Stimulated activated naive CD8-positive, alpha-beta T cell treated with anti-CD3 and anti-CD28 coated beads, Interleukin-15, Interleukin-2, amounts not matched to agents 100 U/mL and 50 U/mL, for 24 hours (primary cell): ENCODE measurements at regions not wholly inside any gene's neighbourhood (a gene's known extent, or its start where the extent isn't known, plus 50 kb on each side); places are given as distances from the start of the nearest gene placed in this dataset.
"Not testable (repeated sequence)": the region's sequence is repeated elsewhere in the genome, so short reads cannot be mapped to it uniquely, and the experiment has no call there.

ENCODE experiments used
- ATAC-seq: fragments of 150-1000 bp; cut with Tn5 transposase; one replicate; pipeline ENCODE4 v1.10.0; 2021
- DNase-seq: peaks from one replicate; pipeline ENCODE4 v3.0.0; 2021

DNA sequence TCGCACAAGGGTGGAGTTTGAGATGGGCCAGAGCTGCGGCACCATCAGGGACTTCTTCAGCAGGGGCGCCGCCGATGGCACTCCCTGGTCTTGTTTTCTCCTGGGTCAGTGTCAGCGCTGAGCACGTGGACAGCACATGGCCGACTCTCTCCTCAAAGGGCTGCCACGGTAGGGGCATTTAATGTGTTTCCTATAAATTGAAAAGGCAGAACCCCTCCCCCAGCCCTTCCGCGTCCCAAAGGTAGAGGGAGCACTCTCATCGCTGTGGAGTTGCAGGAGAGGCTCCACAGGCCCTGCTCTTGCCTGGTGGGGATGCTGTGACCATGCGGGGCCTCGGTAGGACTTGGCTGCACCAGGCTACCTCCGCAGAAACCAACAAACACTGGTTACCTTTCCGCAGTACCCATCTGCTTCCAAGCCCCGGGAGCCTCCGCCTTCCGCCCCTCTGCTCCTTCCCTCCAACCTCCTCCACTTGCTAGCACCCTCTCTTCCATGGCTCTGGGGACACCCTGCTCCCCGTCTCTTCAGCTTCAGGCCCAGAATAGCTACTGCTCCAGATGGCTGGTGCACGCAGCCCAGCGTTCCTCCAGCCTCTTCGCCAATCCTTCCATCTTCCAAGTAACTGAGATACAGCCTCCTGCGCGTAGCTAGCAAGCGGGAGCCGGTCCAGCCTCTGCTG lies 166.3 kb upstream of the ADCY1 start:
- DNase-seq (no peak), ATAC-seq (no peak)

DNA sequence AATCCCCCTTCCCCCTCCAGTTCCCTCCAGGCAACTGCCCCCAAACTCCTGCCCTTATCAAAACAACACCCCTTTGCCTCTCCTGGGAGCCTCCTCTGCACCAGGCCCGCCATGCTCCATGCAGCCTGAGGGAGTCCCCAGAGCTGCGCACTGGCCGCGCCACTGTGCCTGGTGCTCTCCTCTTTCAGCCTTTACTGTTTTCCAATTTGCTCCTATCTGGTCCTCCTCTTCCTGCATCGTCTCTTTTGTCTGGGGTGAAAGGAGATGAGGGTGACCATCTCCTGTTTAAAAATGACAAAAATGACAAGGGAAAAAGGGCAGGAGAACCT lies 165.8 kb upstream of the ADCY1 start:
- ATAC-seq (no peak), DNase-seq (no peak)

DNA sequence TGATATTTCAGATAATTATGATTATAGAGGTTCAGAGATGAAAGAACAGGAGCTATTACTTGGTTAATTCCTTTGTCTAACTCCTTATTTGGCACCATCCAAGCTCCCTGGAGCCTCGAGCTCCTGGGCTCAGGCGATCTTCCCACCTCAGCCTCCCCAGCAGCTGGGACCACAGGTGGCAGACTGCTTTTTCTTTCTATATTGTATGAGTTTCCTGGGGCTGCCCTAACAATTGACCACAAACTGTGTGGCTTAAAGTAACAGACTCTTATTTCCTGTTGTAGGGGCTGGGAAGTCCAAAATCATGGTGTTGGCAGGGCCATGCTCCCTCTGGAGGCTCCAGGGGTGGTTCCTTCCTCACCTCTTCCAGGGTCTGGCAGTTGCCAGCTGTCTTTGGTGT lies 163.3 kb upstream of the ADCY1 start:
- ATAC-seq (no peak), DNase-seq (no peak)

DNA sequence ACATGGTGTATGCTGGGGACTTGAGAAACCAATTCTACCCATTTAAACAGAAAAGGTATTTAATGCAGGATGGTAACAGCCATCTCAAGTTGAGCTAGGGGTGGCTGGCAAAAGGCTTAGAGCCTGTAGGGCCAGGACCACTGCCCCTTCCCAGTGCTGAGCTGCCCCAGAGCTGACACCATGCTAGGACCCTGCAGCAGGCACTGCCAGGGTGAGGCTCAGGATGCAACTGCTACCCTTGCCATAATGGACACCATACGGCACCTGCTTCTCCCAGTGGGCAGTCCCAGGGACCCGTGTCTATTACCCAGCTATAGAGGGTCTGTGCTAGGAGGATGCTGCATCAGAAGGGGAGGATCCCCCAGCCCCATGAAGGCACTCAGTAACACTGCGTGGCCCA lies 160.7 kb upstream of the ADCY1 start:
- no peak for ATAC-seq
- DNase-seq: no peak

DNA sequence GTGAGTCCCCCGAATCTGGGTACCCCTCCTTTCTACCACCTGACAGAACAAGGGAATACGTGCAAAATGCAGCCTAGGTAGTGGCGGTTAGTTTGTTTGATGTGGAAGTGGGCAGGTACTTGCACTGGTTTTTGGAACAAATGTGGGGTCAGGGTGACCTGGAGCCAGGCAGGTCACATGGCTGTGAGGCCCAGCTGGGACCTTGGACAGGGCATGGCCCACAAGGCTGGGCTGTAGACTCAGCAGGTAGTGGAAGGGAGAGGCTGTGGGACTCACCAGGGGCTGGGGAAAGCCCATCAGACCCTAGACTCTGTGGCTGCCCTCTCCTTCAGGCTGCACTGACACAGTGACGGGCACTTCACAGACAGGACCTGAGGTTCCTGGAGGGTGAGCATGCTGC lies 159.9 kb upstream of the ADCY1 start:
- DNase-seq (no peak), ATAC-seq (no peak)

DNA sequence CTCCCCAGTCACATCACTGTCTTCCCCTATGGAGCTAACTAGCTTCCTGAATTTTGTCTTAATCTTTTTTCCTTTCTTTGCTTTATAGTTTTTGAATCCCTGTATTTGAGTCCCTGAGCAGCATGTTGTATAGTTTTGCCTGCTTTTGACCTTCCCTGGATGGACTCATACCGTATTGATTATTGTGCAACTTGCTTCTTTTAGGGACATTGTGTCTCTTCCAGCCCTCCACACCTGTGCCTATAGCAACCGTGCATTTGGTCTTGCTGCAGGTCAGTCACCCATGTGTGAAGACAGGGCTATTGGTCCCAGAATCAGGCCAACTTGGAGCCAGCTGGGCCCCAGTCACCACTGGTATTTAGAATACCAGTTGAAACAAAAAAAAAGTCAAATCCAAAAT lies 158.9 kb upstream of the ADCY1 start:
- ATAC-seq: no peak
- DNase-seq: no peak

DNA sequence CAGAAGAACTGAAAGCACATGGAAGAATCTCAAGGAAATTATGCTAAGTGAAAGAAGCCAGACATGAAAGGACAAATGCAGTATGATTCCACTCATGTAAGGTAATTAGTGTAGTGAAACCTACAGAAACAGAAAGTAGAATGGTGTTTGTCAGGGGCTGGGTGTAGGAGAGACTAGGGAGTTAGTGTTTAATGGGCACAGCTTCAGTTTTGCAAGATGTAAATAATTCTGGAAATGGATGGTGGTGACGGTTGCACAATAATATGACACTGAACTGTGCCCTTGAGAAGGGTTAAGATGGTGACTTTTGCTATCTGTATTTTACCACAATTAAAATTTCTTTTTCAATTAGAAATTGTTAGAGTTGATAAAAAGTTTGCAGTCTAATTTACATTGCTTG lies 157.3 kb upstream of the ADCY1 start:
- ATAC-seq (no peak), DNase-seq (no peak)

DNA sequence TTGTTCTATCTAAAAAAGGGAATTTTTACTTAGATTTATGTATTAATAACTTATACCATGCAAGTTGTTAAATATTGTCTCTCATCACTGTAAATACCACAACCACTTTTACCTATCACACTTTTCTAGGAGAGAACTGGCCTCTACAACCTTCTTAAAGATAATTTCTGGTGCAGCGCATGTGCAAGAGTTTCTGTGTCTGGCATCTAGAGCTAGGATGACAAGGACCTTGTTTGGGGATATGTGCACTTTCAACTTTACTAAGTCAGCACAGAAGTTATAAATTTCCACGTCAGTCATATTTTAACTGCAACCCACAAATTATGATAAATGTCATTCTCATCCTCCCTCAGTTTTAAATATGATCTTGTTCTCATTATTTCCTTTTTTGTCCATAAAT lies 156.9 kb upstream of the ADCY1 start:
- no peak for DNase-seq
- ATAC-seq: no peak

DNA sequence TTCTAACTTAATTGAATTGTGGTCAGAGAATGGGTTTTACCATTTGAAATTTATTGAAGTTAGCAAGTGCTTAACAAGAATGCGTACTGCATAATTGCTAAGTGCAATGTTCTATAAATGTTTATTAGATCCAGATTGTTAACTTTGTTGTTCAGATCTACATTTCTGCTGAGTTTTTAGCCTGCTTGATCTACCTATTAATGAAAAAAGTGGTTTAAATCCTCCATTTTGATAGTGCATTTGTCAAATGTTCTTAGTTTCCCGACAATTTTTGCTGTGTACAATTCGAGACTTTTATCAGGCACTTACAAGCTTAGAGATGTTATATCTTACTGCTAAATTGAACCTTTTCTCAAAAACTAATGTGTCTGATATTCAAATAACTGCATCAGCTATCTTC lies 156.4 kb upstream of the ADCY1 start:
- no peak for DNase-seq
- ATAC-seq: no peak

DNA sequence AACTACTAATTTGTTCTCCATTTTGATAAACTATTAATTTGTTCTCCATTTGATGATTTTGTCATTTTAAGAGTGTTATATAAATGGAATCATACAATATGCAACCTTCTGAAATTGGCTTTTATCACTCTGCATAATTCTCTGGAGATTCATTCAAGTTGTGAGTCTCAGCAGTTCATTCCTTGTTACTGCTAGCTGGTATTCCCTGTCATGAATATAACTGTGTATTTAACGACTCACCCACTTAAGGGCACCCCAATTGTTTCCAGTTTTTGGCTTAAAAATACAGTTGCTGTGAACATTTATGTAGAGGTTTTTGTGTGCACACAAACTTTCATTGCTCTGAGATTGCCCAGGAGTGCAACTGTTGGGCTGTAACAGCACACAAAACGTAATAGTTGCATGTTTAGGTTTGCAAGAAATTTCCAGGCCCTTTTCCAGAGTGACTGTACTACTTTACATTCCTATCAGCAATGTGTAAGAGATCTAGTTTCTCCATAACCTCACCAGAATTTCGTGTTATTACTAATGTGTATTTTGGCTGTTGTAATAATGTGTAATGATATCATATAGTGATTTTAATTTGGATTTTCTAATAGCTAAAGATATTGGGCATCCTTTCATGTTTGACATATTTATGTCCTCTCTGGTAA lies 153.2 kb upstream of the ADCY1 start:
- ATAC-seq (no peak), DNase-seq (no peak)

DNA sequence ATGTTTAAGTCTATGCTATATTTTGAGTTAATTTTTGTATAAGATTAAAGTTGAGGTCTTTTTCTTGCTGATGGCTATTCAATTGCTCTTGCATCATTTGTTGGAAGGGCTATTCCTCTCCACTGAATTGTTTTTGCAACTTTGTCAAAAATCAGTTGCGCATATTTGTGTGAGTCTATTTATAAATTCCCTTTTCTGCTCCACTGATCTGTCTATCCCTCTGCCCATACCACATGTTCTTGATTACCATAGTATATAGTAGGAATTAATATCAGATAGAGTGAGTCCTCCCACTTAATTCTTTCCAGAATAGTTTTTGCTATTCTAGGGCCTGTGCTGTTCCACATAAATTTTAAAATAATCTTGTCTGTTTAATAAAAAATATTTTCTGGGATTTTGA lies 152.4 kb upstream of the ADCY1 start:
- DNase-seq (no peak), ATAC-seq (no peak)

DNA sequence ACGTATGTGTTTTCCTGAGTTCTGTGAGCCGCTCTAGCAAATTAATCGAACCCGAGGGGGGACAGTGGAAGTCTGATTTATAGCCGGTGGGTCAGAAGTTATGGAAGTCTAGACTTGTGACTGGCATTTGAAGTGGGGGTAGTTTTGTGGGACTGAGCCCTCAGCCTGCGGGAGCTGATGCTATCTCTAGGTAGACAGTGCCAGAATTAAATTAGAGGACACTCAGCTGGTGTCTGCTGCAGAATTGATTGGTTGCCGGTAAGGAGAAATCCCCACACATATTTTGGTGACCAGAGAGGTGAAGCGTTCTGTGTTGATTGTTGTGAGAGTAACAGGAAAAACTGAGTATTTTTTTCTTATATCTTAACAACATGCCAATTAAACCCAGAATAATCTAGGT lies 143.8 kb upstream of the ADCY1 start:
- ATAC-seq (no peak), DNase-seq (no peak)

DNA sequence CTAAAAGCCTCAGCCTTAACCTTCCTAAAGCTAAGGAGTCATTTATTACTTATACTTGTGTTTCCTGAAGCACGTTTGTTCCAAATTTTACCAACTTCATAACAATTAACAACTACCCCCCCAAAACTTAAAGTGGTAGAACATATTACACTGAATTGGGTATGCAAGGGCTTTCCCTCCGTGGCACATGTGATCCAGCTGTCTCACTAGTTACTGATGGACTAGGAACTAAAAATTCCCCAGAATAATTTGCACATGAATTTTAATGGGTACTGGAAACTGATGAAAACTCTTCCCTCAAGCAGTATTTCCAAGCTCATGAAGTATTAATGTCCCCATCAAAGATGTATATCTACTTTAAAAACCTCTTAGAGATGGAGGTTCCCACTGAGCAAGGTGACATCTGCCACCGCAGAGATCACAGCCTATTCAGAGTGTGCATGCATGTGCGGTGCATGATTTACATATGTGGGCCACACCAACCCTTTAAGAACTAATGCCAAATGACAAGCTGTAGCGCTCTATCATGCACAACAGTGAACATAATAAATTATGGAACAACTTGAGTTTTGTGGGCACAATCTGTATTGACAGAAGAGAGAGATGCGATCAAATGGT lies 139.9 kb upstream of the ADCY1 start:
- ATAC-seq (no peak), DNase-seq (no peak)

DNA sequence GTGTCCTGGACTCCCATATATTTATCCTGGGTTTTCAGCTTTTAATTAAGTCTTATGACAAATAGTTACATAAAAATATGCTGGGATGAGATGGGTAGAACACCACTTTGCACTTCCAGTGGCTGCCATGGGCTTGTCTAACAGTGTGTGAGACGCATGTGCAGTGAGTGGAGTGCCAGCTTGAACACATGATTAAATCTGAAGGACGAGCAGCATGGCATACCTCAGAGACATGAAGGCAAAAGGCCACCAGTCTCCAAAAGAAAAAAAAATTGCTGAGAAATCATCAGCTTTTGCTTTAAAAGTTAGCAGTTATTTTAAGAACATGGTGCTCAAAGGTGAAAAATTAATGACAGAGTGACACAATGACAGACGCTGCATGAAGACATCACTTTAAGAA lies 139.0 kb upstream of the ADCY1 start:
- ATAC-seq (no peak), DNase-seq (no peak)

DNA sequence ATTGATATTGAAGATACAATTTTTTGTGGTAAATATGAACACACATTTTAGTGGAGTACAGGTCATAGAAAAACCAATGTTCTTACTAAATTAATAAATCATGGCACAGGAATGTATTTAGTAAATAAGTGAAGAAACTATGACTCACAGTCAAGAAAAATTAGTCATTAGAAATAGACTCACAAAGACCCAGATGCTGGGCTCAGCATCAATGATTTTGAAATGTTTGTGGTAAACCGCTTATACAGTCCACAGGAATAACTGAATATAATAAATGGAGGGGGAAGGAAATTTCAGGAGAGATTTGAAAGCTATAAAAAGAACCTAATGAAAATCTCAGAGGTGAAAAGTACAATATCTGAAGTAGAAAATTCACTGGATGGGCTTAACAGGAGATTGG lies 138.3 kb upstream of the ADCY1 start:
- ATAC-seq (no peak), DNase-seq (no peak)

DNA sequence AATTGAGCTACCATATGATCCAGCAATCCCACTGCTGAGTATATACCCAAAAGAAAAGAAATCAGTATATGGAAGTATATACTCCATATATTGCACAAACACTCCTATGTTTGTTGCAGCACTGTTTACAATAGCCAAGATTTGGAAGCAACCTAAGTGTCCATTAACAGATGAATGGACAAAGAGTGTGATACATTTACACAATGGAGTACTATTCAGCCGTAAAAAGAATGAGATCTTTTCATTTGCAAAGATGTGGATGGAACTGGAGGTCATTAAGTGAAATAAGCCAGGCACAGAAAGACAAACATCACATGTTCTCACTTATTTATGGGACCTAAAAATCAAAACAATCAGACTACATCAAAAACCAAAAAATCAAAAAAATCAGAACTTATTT lies 133.4 kb upstream of the ADCY1 start:
- not testable (repeated sequence) for DNase-seq, ATAC-seq

DNA sequence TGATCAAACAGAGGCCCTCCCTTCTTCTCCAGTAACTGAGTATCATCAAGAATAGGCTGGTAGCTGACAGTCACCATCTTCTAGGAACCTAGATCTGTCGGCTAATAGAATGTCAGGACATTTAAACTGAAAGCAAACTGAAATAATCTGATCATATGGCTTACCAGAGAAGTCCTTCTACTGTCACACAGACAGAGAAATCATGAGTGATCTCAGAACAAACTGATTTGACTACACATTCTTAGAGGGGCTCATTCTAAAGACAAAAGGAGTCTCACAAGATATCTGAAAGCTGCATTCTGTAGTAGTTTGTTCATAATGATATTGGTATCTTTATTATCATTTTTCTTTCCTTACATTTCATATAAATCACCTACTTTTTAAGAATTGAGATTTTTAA lies 130.9 kb upstream of the ADCY1 start:
- DNase-seq: no peak
- no peak for ATAC-seq

DNA sequence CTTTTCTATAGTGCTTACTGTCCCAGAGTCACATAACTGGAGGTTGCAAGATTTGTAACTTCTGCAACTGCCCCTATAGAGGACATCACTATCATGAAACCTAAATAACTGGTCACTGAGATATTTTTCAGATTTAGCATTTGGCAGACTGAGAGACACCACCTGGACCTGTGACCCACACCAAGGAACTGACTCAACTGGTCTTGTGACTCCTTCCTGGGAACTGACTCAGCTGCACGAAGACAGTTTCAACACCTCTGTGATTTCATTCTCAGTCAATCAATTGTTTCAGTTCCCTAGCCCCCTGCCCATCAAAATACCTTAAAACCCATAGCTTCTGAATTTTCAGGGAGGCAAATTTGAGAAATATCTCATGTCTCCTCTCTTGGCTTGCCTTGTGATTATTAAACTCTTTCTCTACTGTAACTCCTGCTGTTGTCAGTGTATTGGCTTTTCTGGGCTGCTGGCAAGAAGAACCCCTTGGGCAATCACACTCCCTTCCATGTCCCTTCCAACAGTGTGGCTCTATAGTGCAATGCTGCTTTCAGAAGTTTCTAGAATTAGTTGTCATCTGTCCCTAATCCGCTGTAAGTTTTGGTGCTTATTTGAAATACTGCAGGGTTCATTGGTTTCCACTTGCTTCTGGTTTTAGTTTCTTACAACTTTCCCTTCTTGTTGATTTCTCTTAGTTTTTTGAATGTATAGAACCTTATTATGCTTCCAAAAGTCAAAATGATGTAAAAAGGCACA lies 127.8 kb upstream of the ADCY1 start:
- ATAC-seq (no peak), DNase-seq (no peak)

DNA sequence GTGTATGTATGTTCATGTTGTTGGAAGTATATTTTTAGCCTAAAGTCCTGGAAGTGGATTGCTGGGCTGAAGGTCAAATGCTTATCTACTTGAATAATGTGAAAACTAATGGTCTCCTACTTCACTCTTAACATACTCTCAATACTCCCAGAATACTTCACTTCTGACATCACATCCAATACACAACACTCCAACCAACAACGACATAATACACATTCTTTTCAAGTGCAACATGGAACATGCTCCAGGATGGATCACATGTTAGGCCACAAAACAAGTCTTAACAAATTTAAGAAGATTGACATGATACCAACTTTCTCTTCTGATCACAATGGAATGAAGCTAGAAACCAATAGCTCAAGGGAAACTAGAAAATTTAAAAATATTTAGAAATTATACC lies 126.9 kb upstream of the ADCY1 start:
- no peak for ATAC-seq
- DNase-seq: no peak

DNA sequence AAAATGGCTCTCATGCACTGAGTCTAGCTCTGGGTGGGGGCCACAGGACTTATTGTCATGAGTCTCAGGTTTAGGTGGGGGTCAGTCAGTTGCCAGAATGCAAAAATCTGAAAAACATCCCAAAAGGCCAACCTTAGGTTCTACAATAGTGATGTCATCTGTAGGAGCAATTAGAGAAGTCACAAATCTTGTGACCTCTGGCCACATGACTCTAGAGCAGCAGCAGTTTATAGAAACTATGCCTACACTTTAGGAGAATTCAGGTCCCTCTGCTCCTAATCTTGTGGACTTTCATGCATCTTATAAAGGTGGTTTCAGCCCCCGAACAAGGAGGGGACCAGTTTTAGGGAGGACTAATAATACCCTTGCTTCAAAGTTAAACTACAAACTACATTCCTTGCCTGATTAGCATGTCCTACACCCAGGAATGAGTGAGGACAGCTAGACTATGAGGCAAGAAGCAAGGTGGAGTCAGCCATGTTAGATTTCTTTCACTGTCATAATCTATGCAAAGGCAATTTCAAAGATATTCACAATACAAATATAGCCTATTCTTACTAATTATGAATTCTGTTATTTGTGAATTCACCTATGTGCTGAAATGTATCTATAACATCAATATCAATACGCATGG lies 123.5 kb upstream of the ADCY1 start:
- DNase-seq: no peak
- no peak for ATAC-seq

DNA sequence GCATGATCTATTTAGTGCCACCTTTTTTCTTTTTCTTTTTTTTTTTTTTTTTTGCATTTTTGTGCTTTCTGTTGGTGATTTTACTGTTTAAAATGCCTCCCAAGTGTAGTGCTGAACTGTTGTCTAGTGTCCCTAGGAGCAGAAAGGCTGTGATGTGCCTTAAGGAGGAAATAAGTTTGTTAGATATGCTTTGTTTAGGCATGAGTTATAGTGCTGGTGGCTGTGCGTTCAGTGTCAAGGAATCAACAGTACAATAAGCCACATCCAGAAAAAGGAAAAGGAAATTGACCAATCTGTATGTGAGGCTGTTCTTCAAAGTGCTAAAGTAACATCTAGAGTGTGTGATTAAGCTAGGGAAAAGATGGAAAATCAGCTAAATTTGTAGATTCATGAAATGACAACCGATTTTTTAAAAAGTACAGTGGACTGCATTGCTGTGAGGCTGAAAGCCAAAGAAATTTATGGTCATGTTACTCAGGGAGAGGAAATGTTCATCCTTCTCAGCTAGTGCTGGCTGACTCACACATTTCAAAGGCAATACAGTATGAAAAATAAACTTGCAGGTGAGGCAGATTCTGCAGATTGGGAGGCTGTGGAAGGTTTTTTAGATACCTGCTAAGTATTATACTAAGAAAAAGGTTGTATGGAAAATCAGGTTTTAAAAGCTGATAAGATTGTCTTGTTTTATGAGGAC lies 122.7 kb upstream of the ADCY1 start:
- DNase-seq (no peak), ATAC-seq (no peak)

DNA sequence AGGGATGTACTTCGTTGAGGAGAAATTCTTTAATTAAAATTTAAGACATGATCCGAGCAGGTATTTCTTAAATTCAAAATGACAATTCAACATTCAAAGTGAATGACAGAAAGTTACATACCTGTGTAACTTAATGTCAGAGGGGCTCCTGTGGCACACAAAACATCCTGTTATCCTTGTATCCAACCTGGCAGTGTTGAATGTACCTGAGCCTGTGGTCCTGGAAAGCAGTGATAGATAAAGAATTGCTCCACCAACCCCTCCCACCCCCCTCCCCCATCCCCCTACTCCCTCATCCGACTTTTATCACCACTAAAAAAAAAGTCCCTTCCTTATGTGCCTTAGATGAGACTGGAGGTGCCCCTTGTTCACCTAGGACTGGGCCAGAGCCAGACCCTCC lies 119.4 kb upstream of the ADCY1 start:
- ATAC-seq: no peak
- DNase-seq: no peak
